Sigmoid colon (tissue), 6 donors: ENCODE measurements at regions not wholly inside any gene's neighbourhood (a gene's known extent, or its start where the extent isn't known, plus 50 kb on each side); places are given as distances from the start of the nearest gene placed in this dataset.

ENCODE experiments used
- DNase-seq: peaks from one replicate; pipeline ENCODE4 v3.0.0-alpha.2; 2019
- H3K27ac ChIP-seq, 4 donors: fragments of 200-600 bp; sonication (generic); one replicate each; pipeline ENCODE4 v1.5.1; 2016 to 2019; ENCODE audit warnings: mild to moderate bottlenecking in 1 of 4
- H3K27me3 ChIP-seq, 3 donors: fragments of 200-600 bp; sonication (generic); one replicate each; pipeline ENCODE4 v1.5.1; 2019; ENCODE audit warnings: mild to moderate bottlenecking in 1 of 3
- H3K36me3 ChIP-seq, 4 donors: fragments of 200-600 bp; sonication (generic); one replicate each; pipeline ENCODE4 v1.5.1; 2016 to 2019
- H3K4me1 ChIP-seq, 4 donors: fragments of 200-600 bp; sonication (generic); one replicate each; pipeline ENCODE4 v1.5.1; 2017 to 2019
- H3K4me3 ChIP-seq, 4 donors: fragments of 200-600 bp; sonication (generic); one replicate each; pipeline ENCODE4 v1.5.1; 2017 to 2019; ENCODE audit warnings: mild to moderate bottlenecking in 2 of 4, moderate library complexity in 1 of 4
- H3K9me3 ChIP-seq, 4 donors: fragments of 200-600 bp in 3 of 4; sonication (generic) in 3 of 4; one replicate each; pipeline versions ENCODE4 v1.5.1 to v1.6.1; 2013 to 2019
- CTCF ChIP-seq, 4 experiments: fragments of 450-650 bp in 3 of 4; fragments of 200-600 bp in 1 of 4; IDR thresholded peaks; one replicate each; pipeline ENCODE4 v1.5.1; 2016 to 2019; ENCODE audit warnings: antibody characterized with exemption in 4 of 4, mild to moderate bottlenecking in 3 of 4, moderate library complexity in 2 of 4
- EP300 ChIP-seq, 4 donors: sonication (generic); formaldehyde crosslinking; IDR thresholded peaks; one replicate each; pipeline ENCODE4 v1.6.1; 2017; ENCODE audit warnings: antibody characterized with exemption in 4 of 4
- POLR2A ChIP-seq, 2 donors: fragments of 450-650 bp; IDR thresholded peaks; one replicate each; pipeline ENCODE4 v1.6.1; 2016; ENCODE audit warnings: antibody characterized with exemption in 2 of 2, mild to moderate bottlenecking in 2 of 2, moderate library complexity in 2 of 2
- POLR2AphosphoS5 ChIP-seq, 4 donors: sonication (generic); formaldehyde crosslinking; IDR thresholded peaks; one replicate each; pipeline ENCODE4 v1.6.1; 2017; ENCODE audit warnings: antibody characterized with exemption in 4 of 4
- WGBS, 2 donors: extraction: QIAGEN DNeasy Blood & Tissue Kit; methylation state at CpG; one replicate each; pipeline ENCODE4 v1.1.7; 2013; 5-methylcytosine and 5-hydroxymethylcytosine counted together
- intact Hi-C: fragments of 100-400 bp; cut with DNase I; formaldehyde crosslinking; loops from one replicate; pipeline ENCODE4 v1.15.1; 2023
- donor health status: healthy with polysubstance abuse.
- donor health status: healthy.

DNA sequence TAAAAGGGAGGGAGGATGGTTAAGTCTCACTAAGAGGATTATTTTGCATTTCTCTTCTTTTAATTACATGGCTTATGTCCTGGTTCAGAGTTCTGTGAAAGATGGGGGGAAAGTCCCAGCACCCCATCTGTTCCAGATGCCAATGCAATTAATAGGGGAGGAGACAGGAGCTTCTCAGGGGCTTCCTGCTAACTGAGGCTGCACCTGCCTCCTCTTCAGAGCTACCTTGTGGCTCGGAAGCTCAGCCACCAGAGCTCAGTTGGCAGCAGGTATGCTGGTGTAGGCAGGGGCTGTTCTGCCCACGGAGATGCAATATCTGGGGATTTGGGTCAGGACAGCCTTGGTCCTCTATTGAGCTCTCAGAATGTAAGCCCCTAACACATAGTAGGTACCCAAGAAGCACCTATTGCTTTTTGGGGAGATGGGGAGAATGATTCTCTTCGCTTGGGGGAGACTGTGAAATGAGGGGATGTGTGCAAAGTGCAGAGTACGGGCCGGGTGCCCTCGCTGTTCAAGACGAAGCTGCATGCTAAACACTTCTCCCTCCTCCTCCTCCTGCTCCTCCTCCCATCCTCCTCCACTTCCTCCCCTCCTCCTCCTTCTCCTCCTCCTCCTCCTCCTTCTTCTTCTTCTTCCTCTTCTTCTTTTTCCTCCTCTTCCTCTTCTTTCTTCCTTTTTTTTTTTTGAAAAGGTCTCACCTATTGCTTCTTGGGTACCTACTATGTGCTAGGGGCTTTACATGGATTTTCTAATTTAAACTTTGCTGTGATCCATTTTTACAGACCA lies 279.0 kb downstream of the PTPRU start:
- H3K9me3 ChIP-seq: peaks cover 0 to 2% (median 0%) of the 10 kb centered on the region in 4 donors
- TF ChIP-seq EP300 (IDR thresholded peaks at IDR 0.05) (no peak), CTCF (IDR thresholded peaks at IDR 0.05) (no peak)
- WGBS, 2 donors: 51 to 70% methylated on average over 7 of the region's 7 CpGs
- no peaks in the 10 kb centered on the region for H3K4me1 ChIP-seq
- H3K36me3 ChIP-seq: no peaks in the 10 kb centered on the region
- H3K27me3 ChIP-seq: peaks cover 0 to 16% (median 0%) of the 10 kb centered on the region in 3 donors
- DNase-seq: peak; percentile 19
- no peak overlapping the region for H3K4me3 ChIP-seq
- H3K27ac ChIP-seq: no peak overlapping the region
- intact Hi-C loops: no loop called here

- H3K36me3 ChIP-seq: no peaks in the 10 kb centered on the region
- H3K27me3 ChIP-seq: peaks cover 0 to 9% (median 0%) of the 10 kb centered on the region in 3 donors
- no peak overlapping the region for H3K27ac ChIP-seq
- DNase-seq: peak; percentile 41
- H3K4me1 ChIP-seq: no peaks in the 10 kb centered on the region
- no peak overlapping the region for H3K4me3 ChIP-seq
- WGBS, 2 donors: 76 to 81% methylated on average over 18 of the region's 18 CpGs
- H3K9me3 ChIP-seq: peaks cover 0 to 2% (median 0%) of the 10 kb centered on the region in 4 donors
- intact Hi-C loops: no loop called here
- TF ChIP-seq EP300 (IDR thresholded peaks at IDR 0.05): no peak
These were observed 278.2 kb downstream of the PTPRU start for GRCh38 chr1:29514361-29515169.

DNA sequence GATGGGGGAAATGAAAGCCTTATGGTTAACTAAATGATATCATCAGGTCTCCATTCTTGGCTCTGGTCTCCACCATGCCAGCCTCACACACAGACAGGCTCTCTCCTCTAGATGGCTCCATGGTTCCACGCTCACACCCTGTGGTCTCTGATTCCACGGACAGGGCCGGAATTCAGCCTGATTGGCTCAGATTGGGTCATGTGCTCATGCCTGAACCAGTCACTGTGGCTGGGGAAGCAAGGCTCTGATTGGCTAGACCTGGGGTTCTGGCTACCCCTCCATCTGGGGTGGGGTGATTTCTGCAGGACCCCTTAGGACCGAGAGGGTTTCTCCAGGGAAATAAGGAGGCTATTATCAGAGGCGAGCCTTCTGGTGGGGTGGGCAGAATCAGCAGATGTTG lies 277.0 kb downstream of the PTPRU start:
- H3K9me3 ChIP-seq: peaks cover 0 to 2% (median 0%) of the 10 kb centered on the region in 4 donors
- TF ChIP-seq POLR2A (IDR thresholded peaks at IDR 0.05) (no peak), EP300 (IDR thresholded peaks at IDR 0.05) (no peak), CTCF (IDR thresholded peaks at IDR 0.05) (no peak), POLR2AphosphoS5 (IDR thresholded peaks at IDR 0.05) (no peak)
- no peaks in the 10 kb centered on the region for H3K36me3 ChIP-seq
- intact Hi-C loops: no loop called here
- no peak overlapping the region for H3K4me3 ChIP-seq
- WGBS, 2 donors: 56 to 70% methylated on average over 5 of the region's 5 CpGs
- no peak for DNase-seq
- no peaks in the 10 kb centered on the region for H3K4me1 ChIP-seq
- H3K27ac ChIP-seq: no peak overlapping the region
- H3K27me3 ChIP-seq: peaks cover 0 to 3% (median 0%) of the 10 kb centered on the region in 3 donors

DNA sequence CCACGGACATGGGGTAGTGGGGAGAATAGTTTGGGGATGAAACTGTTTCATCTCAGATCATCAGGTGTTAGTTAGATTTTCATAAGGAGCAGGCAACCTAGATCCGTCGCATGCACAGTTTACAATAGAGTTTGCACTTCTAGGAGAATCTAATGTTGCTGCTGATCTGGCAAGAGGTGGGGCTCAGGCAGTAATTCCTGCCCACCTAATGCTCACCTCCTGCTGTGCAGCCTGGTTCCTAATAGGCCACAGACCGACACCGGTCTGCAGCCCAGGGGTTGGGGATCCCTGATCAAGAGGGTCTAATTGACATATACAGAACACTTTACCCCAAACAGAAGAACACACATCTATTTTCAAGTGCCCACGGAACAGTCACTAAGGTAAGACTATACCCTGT lies 275.1 kb downstream of the PTPRU start:
- H3K36me3 ChIP-seq: no peaks in the 10 kb centered on the region
- no peak for DNase-seq
- intact Hi-C loops: no loop called here
- no peaks in the 10 kb centered on the region for H3K4me1 ChIP-seq
- H3K4me3 ChIP-seq: no peak overlapping the region
- peaks cover 0 to 2% (median 0%) of the 10 kb centered on the region in 4 donors for H3K9me3 ChIP-seq
- H3K27me3 ChIP-seq: peaks cover 0 to 11% (median 0%) of the 10 kb centered on the region in 3 donors
- no peak for TF ChIP-seq EP300 (IDR thresholded peaks at IDR 0.05)
- WGBS, 2 donors: 83% methylated on average over 6 of the region's 6 CpGs
- no peak overlapping the region for H3K27ac ChIP-seq

- no peak for DNase-seq
- no peaks in the 10 kb centered on the region for H3K4me1 ChIP-seq
- no peak overlapping the region for H3K27ac ChIP-seq
- peaks cover 0 to 2% (median 0%) of the 10 kb centered on the region in 4 donors for H3K9me3 ChIP-seq
- intact Hi-C loops: no loop called here
- H3K4me3 ChIP-seq: no peak overlapping the region
- no peaks in the 10 kb centered on the region for H3K36me3 ChIP-seq
- H3K27me3 ChIP-seq: peaks cover 0 to 26% (median 0%) of the 10 kb centered on the region in 3 donors
- WGBS, 2 donors: 66 to 74% methylated on average over 3 of the region's 3 CpGs
- TF ChIP-seq EP300 (IDR thresholded peaks at IDR 0.05): no peak
- TF ChIP-seq POLR2AphosphoS5 (IDR thresholded peaks at IDR 0.05): no peak
- TF ChIP-seq CTCF (IDR thresholded peaks at IDR 0.05): no peak
- no peak for TF ChIP-seq POLR2A (IDR thresholded peaks at IDR 0.05)
These were observed 272.3 kb downstream of the PTPRU start for GRCh38 chr1:29508458-29509107.
